Astrocyte of the cerebellum (primary cell): ENCODE measurements at regions not wholly inside any gene's neighbourhood (a gene's known extent, or its start where the extent isn't known, plus 50 kb on each side); places are given as distances from the start of the nearest gene placed in this dataset.

Source experiments
- DNase-seq: peaks from one replicate; pipeline ENCODE4 v3.0.0-alpha.2; 2011; ENCODE audit warnings: low read depth
- H3K4me3 ChIP-seq: 2 replicates; pipeline ENCODE4 v1.5.1; 2011; ENCODE audit warnings: mild to moderate bottlenecking, low read depth, low read length, moderate library complexity
- in situ Hi-C: cut with HindIII; loops from 2 replicates; pipeline ENCODE4 v1.10.0; 2017; ENCODE audit warnings: low sequenced_read_pairs
- TF ChIP-seq, protein P1 (sequence below): IDR thresholded peaks from 2 replicates; pipeline ENCODE4 v1.5.1; 2012; ENCODE audit warnings: low read length, low read depth, moderate library complexity, mild to moderate bottlenecking; ENCODE audit errors: missing control alignments

- TF ChIP-seq, protein P1, sequence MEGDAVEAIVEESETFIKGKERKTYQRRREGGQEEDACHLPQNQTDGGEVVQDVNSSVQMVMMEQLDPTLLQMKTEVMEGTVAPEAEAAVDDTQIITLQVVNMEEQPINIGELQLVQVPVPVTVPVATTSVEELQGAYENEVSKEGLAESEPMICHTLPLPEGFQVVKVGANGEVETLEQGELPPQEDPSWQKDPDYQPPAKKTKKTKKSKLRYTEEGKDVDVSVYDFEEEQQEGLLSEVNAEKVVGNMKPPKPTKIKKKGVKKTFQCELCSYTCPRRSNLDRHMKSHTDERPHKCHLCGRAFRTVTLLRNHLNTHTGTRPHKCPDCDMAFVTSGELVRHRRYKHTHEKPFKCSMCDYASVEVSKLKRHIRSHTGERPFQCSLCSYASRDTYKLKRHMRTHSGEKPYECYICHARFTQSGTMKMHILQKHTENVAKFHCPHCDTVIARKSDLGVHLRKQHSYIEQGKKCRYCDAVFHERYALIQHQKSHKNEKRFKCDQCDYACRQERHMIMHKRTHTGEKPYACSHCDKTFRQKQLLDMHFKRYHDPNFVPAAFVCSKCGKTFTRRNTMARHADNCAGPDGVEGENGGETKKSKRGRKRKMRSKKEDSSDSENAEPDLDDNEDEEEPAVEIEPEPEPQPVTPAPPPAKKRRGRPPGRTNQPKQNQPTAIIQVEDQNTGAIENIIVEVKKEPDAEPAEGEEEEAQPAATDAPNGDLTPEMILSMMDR = no peak
- no peak overlapping the region for H3K4me3 ChIP-seq
- in situ Hi-C loops = no loop called here
- DNase-seq = no peak
Measured at GRCh38 chr12:116406529-116406928, 129.0 kb upstream of the MED13L start.

DNA sequence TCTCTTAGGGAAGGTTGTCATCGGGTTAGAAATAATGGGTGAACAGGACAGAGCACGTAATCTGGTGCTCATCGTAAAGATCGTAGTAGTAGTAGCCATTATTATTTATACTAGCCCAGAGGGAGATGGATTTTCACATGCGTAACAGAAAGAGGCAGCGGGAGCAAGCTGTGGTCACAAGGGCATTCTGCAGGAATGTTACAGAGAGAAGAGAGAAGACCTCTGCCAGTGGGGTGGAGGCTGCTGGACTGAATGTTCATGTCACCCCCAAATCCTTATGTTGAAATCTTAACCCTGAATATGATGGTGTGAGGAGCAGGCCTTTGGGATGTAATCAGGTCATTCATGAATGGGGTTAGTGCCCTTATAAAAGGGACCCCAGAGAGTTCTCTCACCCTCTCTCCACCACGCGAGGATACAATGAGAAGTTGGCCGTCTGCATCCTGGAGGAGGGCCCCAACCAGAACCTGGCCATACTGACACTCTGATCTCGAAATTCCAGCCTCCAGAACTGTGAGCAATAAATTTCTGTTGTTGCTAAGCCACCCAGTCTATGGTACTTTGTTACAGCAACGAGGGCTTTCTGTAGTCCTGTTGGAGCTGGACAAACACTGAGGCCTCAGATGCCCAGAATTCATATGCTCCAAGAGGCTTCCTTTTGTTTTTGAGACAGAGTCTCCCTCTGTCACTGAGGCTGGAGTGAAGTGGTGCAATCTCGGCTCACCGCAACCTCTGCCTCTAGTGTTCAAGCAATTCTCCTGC, 131.2 kb upstream of the MED13L start:
- TF ChIP-seq, protein P1 = no peak
- in situ Hi-C loops = no loop called here
- DNase-seq = no peak
- no peak overlapping the region for H3K4me3 ChIP-seq

DNA sequence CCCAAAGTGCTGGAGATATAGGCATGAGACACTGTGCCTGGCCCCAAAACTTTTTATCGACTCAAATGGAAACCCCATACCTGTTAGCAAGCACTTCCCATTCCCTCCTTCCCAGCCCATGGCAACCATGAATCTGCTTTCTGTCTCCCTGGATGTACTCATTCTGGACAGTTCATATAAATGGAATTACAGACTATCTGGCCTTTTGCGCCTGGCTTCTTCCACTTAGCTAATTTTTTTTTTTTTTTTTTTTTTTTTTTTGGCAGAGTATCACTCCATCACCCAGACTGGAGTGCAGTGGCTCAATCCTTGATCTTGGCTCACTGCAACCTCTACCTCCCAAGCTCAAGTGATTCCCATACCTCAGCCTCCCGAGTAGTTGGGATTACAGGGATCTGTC, 134.5 kb upstream of the MED13L start:
- no peak for DNase-seq
- no peak overlapping the region for H3K4me3 ChIP-seq
- TF ChIP-seq, protein P1 = no peak
- in situ Hi-C loops = no loop called here

GRCh38 chr12:116414891-116415290, 137.4 kb upstream of the MED13L start:
- DNase-seq = no peak
- in situ Hi-C loops = no loop called here
- no peak overlapping the region for H3K4me3 ChIP-seq
- TF ChIP-seq, protein P1 = no peak

DNA sequence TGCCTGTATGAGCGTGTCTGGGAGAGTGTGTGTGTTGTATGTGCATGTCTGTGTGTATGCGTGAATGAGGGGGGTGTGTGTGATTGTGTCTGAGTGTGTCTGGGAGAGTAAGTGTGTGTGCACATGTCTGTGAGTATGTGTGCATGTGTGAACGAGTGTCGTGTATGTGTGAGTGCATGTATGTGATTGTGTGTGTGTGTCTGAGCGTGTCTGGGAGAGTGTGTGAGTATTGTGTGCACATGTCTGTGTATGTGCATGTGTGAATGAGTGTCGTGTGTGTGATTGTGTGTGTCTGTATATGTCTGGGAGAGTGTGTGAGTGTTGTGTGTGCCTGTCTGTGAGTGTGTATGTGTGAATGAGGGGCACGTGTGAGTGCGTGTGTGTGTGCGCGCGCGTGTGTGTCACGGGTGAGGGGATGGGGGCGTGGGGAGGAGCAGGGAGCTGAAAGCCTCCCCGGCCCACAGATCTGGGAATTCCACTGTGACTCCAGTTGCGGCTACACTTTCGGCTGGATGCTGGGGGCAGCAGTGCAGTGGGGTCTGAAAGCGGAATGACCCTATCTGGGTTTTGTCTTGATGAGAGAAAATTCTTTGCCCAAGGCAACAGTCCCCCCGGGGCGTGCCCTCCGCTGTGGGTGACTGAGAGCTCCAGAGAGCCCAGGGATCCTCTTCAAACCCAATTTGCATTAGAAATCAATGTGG, 138.1 kb upstream of the MED13L start:
- no peak overlapping the region for H3K4me3 ChIP-seq
- in situ Hi-C loops = no loop called here
- no peak for DNase-seq
- TF ChIP-seq, protein P1 = no peak

DNA sequence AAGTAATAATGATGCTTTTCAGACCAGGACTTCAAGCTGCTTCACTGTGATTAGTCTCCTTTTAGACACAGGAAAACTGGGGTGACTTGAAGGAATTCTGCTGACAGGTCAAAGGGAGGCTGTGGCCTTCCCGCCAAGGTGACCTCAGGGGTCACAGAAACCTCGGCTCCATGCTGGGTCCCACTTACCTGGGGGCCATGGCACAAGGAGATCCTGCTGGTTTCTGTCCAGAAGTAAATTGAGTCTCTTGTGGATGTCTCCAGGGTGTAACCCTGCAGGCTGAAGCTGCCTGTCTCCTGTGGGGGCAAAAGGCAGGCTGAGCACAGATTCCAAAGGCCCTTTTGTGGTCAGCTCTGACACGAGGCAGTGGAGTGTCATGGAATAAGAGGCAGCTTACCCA, 138.7 kb upstream of the MED13L start:
- DNase-seq = no peak
- in situ Hi-C loops = no loop called here
- TF ChIP-seq, protein P1 = no peak

More for the DNA sequence above, 138.7 kb upstream of the MED13L start:
- no peak overlapping the region for H3K4me3 ChIP-seq
